ENCODE measurements at regions not wholly inside any gene's neighbourhood (a gene's known extent, or its start where the extent isn't known, plus 50 kb on each side); places are given as distances from the start of the nearest gene placed in this dataset.

GRCh38 chr6:15073883-15074465, 171.9 kb upstream of the JARID2 start:
- Histone ChIP-seq H3F3A (ENCODE audit: insufficient read depth, low read length) (no peaks in the 10 kb centered on the region), H3K27me3 (replicated peaks; ENCODE audit: insufficient read depth, low read length) (no peaks in the 10 kb centered on the region), H3K36me3 (replicated peaks; ENCODE audit: insufficient read depth, low read length) (no peaks in the 10 kb centered on the region), H2AFZ (ENCODE audit: low read length) (no peak overlapping the region), H3K9ac (ENCODE audit: low read length) (no peak overlapping the region), H3K4me3 (ENCODE audit: low read length) (no peak overlapping the region), H4K20me1 (ENCODE audit: insufficient read depth, low read length) (no peaks in the 10 kb centered on the region), H3K4me2 (ENCODE audit: low read depth, low read length) (no peak overlapping the region), H3K9me3 (replicated peaks; ENCODE audit: insufficient read depth, low read length) (no peaks in the 10 kb centered on the region), H3K27ac (ENCODE audit: low read length) (no peak overlapping the region), H3K79me2 (ENCODE audit: low read length) (no peaks in the 10 kb centered on the region), H3K9me2 (replicated peaks; ENCODE audit: insufficient read depth, low read length) (no peaks in the 10 kb centered on the region), H3K4me1 (ENCODE audit: low read length) (no peaks in the 10 kb centered on the region)
- DNase-seq, result no peak
- TF ChIP-seq EZH2 (optimal IDR thresholded peaks at IDR 0.05; ENCODE audit: low read depth, low read length) (no peak), EZH2phosphoT487 (IDR thresholded peaks at IDR 0.05; ENCODE audit: low read length) (no peak)
- TF ChIP-seq, protein P1, sequence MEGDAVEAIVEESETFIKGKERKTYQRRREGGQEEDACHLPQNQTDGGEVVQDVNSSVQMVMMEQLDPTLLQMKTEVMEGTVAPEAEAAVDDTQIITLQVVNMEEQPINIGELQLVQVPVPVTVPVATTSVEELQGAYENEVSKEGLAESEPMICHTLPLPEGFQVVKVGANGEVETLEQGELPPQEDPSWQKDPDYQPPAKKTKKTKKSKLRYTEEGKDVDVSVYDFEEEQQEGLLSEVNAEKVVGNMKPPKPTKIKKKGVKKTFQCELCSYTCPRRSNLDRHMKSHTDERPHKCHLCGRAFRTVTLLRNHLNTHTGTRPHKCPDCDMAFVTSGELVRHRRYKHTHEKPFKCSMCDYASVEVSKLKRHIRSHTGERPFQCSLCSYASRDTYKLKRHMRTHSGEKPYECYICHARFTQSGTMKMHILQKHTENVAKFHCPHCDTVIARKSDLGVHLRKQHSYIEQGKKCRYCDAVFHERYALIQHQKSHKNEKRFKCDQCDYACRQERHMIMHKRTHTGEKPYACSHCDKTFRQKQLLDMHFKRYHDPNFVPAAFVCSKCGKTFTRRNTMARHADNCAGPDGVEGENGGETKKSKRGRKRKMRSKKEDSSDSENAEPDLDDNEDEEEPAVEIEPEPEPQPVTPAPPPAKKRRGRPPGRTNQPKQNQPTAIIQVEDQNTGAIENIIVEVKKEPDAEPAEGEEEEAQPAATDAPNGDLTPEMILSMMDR (IDR thresholded peaks at IDR 0.05; ENCODE audit: low read length), result no peak

DNA sequence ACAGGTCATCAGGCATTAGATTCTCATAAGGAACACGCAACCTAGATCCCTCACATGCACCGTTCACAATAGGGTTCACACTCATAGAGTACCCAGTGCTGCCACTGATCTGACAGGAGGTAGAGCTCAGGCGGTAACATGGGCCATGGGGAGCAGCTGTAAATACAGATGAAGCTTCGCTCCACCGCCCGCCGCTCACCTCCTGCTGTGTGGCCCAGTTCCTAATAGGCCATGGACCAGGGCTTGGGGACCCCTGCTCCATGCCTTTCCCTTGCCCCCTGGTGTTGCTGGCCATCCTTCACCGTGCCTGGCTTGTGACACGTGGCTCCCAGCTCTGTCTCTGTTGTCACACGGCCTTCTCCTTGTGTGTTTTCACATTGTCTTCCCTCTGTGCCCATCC, 171.1 kb upstream of the JARID2 start:
- Histone ChIP-seq H2AFZ (ENCODE audit: low read length) (no peak overlapping the region), H3K4me1 (ENCODE audit: low read length) (no peaks in the 10 kb centered on the region), H4K20me1 (ENCODE audit: insufficient read depth, low read length) (no peaks in the 10 kb centered on the region), H3F3A (ENCODE audit: insufficient read depth, low read length) (no peaks in the 10 kb centered on the region), H3K9ac (ENCODE audit: low read length) (no peak overlapping the region), H3K4me3 (ENCODE audit: low read length) (no peak overlapping the region), H3K9me3 (replicated peaks; ENCODE audit: insufficient read depth, low read length) (no peaks in the 10 kb centered on the region), H3K27me3 (replicated peaks; ENCODE audit: insufficient read depth, low read length) (no peaks in the 10 kb centered on the region), H3K27ac (ENCODE audit: low read length) (no peak overlapping the region), H3K79me2 (ENCODE audit: low read length) (no peaks in the 10 kb centered on the region), H3K36me3 (replicated peaks; ENCODE audit: insufficient read depth, low read length) (no peaks in the 10 kb centered on the region), H3K9me2 (replicated peaks; ENCODE audit: insufficient read depth, low read length) (no peaks in the 10 kb centered on the region), H3K4me2 (ENCODE audit: low read depth, low read length) (no peak overlapping the region)
- DNase-seq, result no peak
- TF ChIP-seq EZH2 (optimal IDR thresholded peaks at IDR 0.05; ENCODE audit: low read depth, low read length) (no peak), EZH2phosphoT487 (IDR thresholded peaks at IDR 0.05; ENCODE audit: low read length) (no peak)
- TF ChIP-seq, protein P1 (IDR thresholded peaks at IDR 0.05; ENCODE audit: low read length), result no peak

DNA sequence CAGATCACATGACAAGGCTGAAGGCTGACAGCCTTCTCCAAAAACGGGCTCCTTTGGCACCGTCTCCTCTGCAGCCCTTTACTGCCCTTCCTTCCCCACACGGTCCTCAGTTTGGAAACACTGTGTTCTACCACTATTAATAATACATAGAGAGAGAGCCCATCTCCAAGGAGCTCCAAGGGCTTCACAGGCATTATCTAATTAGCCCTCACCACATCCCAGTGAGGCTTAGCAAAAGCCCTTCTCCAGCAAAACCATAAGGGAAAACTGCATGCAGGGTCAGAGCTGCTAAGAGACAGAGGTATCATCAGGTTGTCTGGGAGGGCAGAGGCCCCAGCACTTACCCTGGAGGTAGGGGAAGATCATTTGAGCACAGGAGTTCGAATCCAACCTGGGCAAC, 169.3 kb upstream of the JARID2 start:
- no peaks in the 10 kb centered on the region for H3K79me2 ChIP-seq (ENCODE audit: low read length)
- H3K9me2 ChIP-seq (replicated peaks; ENCODE audit: insufficient read depth, low read length), result no peaks in the 10 kb centered on the region
- H3K27me3 ChIP-seq (replicated peaks; ENCODE audit: insufficient read depth, low read length), result no peaks in the 10 kb centered on the region
- no peaks in the 10 kb centered on the region for H3K36me3 ChIP-seq (replicated peaks; ENCODE audit: insufficient read depth, low read length)
- no peaks in the 10 kb centered on the region for H3K9me3 ChIP-seq (replicated peaks; ENCODE audit: insufficient read depth, low read length)
- H3F3A ChIP-seq (ENCODE audit: insufficient read depth, low read length), result no peaks in the 10 kb centered on the region
- H3K4me1 ChIP-seq (ENCODE audit: low read length), result no peaks in the 10 kb centered on the region
- no peak overlapping the region for H3K27ac ChIP-seq (ENCODE audit: low read length)
- H3K4me3 ChIP-seq (ENCODE audit: low read length), result no peak overlapping the region
- H3K4me2 ChIP-seq (ENCODE audit: low read depth, low read length), result no peak overlapping the region
- H2AFZ ChIP-seq (ENCODE audit: low read length), result no peak overlapping the region
- TF ChIP-seq EZH2 (optimal IDR thresholded peaks at IDR 0.05; ENCODE audit: low read depth, low read length), result no peak
- TF ChIP-seq, protein P1 (IDR thresholded peaks at IDR 0.05; ENCODE audit: low read length), result no peak
- TF ChIP-seq EZH2phosphoT487 (IDR thresholded peaks at IDR 0.05; ENCODE audit: low read length), result no peak
- no peaks in the 10 kb centered on the region for H4K20me1 ChIP-seq (ENCODE audit: insufficient read depth, low read length)
- no peak overlapping the region for H3K9ac ChIP-seq (ENCODE audit: low read length)
- DNase-seq, result no peak

All from MM.1S (cell line).